AG04450 (cell line): ENCODE measurements at regions not wholly inside any gene's neighbourhood (a gene's known extent, or its start where the extent isn't known, plus 50 kb on each side); places are given as distances from the start of the nearest gene placed in this dataset.

Experiments used
- CTCF ChIA-PET: fragments of 300-600, 350-600 bp; formaldehyde crosslinking; extraction: SDS; loops from one replicate; lab custom pipeline; 2022; ENCODE audit warnings: antibody characterized with exemption, inconsistent platforms; lab: Charles Lee
- POLR2A ChIA-PET: fragments of 350-600 bp; formaldehyde crosslinking; extraction: SDS; loops from one replicate; lab custom pipeline; 2021; ENCODE audit warnings: antibody characterized with exemption, inconsistent platforms; lab: Yijun Ruan, JAX
- DNase-seq: peaks from one replicate; pipeline ENCODE4 v3.0.0-alpha.2; 2011; ENCODE audit warnings: low read depth, low spot score
- H3K27ac ChIP-seq: one replicate; pipeline ENCODE4 v1.5.1; 2012; ENCODE audit warnings: low read depth, low read length, control low read depth
- H3K27me3 ChIP-seq: one replicate; pipeline ENCODE4 v1.6.0; 2012; ENCODE audit warnings: low read length; ENCODE audit not compliant: control insufficient read depth, insufficient read depth
- H3K4me3 ChIP-seq: 2 replicates; pipeline ENCODE4 v1.5.1; 2011; ENCODE audit warnings: mild to moderate bottlenecking, low read depth, low read length, control low read depth
- H3K9me3 ChIP-seq: 2 replicates; pipeline ENCODE4 v1.5.1; 2012; ENCODE audit warnings: low read length; ENCODE audit not compliant: control insufficient read depth, insufficient read depth
- TF ChIP-seq, protein P1 (sequence below): IDR thresholded peaks from 2 replicates; pipeline ENCODE4 v1.5.1; 2011; ENCODE audit warnings: low read depth, low read length, control low read depth, inconsistent platforms

DNA sequence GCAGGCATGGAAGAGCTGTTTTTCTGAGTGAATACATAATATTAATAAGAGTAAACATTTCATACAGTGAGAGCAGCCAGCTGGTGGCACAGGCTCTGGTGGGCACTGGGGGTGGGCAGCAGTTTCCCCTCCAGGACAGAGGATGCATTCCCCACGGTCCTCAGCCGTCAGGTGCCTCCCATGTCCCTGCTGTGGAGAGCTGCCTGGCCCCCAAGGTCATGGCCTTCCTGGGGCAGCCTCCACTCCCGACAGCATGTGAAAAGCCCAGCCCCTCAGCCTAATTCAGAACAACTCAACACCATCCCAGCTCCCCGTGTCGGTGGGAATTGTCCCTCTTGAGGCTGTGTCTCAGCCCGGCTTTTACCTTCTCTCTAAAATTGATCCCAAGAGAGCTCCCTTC, 147.4 kb downstream of the GALR1 start:
- peaks cover 36% of the 10 kb centered on the region for H3K9me3 ChIP-seq
- ChIA-PET CTCF (no interaction called here), POLR2A (no interaction called here)
- TF ChIP-seq, protein P1, sequence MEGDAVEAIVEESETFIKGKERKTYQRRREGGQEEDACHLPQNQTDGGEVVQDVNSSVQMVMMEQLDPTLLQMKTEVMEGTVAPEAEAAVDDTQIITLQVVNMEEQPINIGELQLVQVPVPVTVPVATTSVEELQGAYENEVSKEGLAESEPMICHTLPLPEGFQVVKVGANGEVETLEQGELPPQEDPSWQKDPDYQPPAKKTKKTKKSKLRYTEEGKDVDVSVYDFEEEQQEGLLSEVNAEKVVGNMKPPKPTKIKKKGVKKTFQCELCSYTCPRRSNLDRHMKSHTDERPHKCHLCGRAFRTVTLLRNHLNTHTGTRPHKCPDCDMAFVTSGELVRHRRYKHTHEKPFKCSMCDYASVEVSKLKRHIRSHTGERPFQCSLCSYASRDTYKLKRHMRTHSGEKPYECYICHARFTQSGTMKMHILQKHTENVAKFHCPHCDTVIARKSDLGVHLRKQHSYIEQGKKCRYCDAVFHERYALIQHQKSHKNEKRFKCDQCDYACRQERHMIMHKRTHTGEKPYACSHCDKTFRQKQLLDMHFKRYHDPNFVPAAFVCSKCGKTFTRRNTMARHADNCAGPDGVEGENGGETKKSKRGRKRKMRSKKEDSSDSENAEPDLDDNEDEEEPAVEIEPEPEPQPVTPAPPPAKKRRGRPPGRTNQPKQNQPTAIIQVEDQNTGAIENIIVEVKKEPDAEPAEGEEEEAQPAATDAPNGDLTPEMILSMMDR, result no peak
- H3K27me3 ChIP-seq, result no peaks in the 10 kb centered on the region
- H3K4me3 ChIP-seq, result no peak overlapping the region
- no peak for DNase-seq
- H3K27ac ChIP-seq, result no peak overlapping the region

DNA sequence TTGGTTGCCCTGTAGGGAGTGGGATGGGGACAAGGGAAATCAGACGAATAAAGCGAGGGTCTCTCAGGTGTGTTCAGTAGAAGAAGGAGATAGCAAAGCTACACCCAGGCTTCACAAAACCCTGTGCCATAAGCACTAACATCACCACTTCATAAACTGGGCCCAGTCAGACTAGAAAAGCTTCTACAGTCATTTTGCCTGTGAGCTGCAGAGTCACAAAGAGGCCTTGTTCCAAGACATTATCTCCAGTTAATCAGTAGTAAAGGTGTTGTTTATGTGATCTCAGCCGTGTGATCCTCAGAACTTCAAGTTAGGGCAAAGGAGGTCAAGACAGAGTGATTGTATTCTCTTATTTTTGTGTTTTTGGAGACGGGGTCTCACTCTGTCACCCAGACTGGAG, 148.0 kb downstream of the GALR1 start:
- H3K27ac ChIP-seq, result no peak overlapping the region
- no peak for DNase-seq
- H3K4me3 ChIP-seq, result no peak overlapping the region
- ChIA-PET CTCF (no interaction called here), POLR2A (no interaction called here)
- H3K9me3 ChIP-seq, result peaks cover 36% of the 10 kb centered on the region
- TF ChIP-seq, protein P1, result no peak
- no peaks in the 10 kb centered on the region for H3K27me3 ChIP-seq

DNA sequence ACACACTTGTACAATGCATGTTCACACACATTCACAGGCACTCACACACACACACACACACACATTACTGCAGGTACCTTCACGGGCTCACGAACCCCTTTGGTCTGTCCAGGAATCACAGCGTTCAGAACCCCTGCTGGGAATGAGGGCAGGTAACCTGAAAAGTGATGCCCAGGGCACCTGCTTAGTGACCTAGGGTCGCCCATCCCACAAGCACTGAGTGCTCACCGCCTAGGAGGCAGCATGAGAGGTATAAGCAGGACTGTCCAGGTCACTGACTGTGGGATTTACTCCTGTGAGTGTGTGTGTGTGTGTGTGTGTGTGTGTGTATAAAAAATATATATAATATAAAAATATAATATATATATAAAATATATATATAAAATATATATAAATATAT, 150.9 kb downstream of the GALR1 start:
- POLR2A ChIA-PET, result no interaction called here
- H3K9me3 ChIP-seq, result peaks cover 48% of the 10 kb centered on the region
- no peak for DNase-seq
- CTCF ChIA-PET, result no interaction called here
- no peaks in the 10 kb centered on the region for H3K27me3 ChIP-seq
- no peak overlapping the region for H3K27ac ChIP-seq
- TF ChIP-seq, protein P1, result no peak
- no peak overlapping the region for H3K4me3 ChIP-seq

GRCh38 chr18:77401173-77401572, 151.5 kb downstream of the GALR1 start:
- Histone ChIP-seq H3K27ac (no peak overlapping the region), H3K27me3 (no peaks in the 10 kb centered on the region), H3K9me3 (peaks cover 48% of the 10 kb centered on the region), H3K4me3 (no peak overlapping the region)
- ChIA-PET POLR2A (no interaction called here), CTCF (no interaction called here)
- TF ChIP-seq, protein P1, result no peak
- no peak for DNase-seq

- POLR2A ChIA-PET, result no interaction called here
- no peaks in the 10 kb centered on the region for H3K27me3 ChIP-seq
- H3K4me3 ChIP-seq, result no peak overlapping the region
- no peak overlapping the region for H3K27ac ChIP-seq
- CTCF ChIA-PET, result no interaction called here
- H3K9me3 ChIP-seq, result peaks cover 48% of the 10 kb centered on the region
- DNase-seq, result no peak
- TF ChIP-seq, protein P1, result no peak
Measured at GRCh38 chr18:77403969-77404535, 154.4 kb downstream of the GALR1 start.
